WTC11 (cell line): ENCODE measurements at regions not wholly inside any gene's neighbourhood (a gene's known extent, or its start where the extent isn't known, plus 50 kb on each side); places are given as distances from the start of the nearest gene placed in this dataset.

ENCODE experiments used
- ATF1 ChIP-seq: sonication (generic); formaldehyde crosslinking; IDR thresholded peaks from 2 replicates; pipeline ENCODE4 v1.8.1; 2023; ENCODE audit warnings: mild to moderate bottlenecking, moderate library complexity, missing genetic modification reagents
- CREB1 ChIP-seq: sonication (generic); formaldehyde crosslinking; IDR thresholded peaks from 2 replicates; pipeline ENCODE4 v1.8.0; 2023; ENCODE audit warnings: mild to moderate bottlenecking, missing genetic modification reagents
- FOXJ3 ChIP-seq: sonication (generic); formaldehyde crosslinking; IDR thresholded peaks from 2 replicates; pipeline ENCODE4 v1.9.0; 2021; ENCODE audit warnings: missing genetic modification reagents, mild to moderate bottlenecking, borderline replicate concordance
- PRRX2 ChIP-seq: fragments of 250-450 bp; sonication (Bioruptor Pico); IDR thresholded peaks from 2 replicates; pipeline ENCODE4 v1.8.0; 2021; ENCODE audit warnings: mild to moderate bottlenecking
- ZNF423 ChIP-seq: fragments of 250-450 bp; sonication (Bioruptor Pico); IDR thresholded peaks from 2 replicates; pipeline ENCODE4 v2.1.2; 2022; ENCODE audit warnings: mild to moderate bottlenecking, moderate library complexity
- TF ChIP-seq, protein P1 (sequence below): fragments of 200-600 bp; IDR thresholded peaks from 2 replicates; pipeline ENCODE4 v1.8.0; 2022; ENCODE audit warnings: antibody characterized with exemption
- TF ChIP-seq, protein P2 (sequence below): sonication (generic); formaldehyde crosslinking; IDR thresholded peaks from 2 replicates; pipeline ENCODE4 v1.8.0; 2022; ENCODE audit warnings: mild to moderate bottlenecking, missing genetic modification reagents
- TF ChIP-seq, protein P3 (sequence below): sonication (generic); formaldehyde crosslinking; IDR thresholded peaks from 2 replicates; pipeline ENCODE4 v1.8.0; 2022; ENCODE audit warnings: mild to moderate bottlenecking, missing genetic modification reagents
- TF ChIP-seq, protein P4 (sequence below): sonication (generic); formaldehyde crosslinking; IDR thresholded peaks from 2 replicates; pipeline ENCODE4 v1.8.1; 2023; ENCODE audit warnings: mild to moderate bottlenecking, missing genetic modification reagents
- TF ChIP-seq, protein P5 (sequence below): sonication (generic); formaldehyde crosslinking; IDR thresholded peaks from 2 replicates; pipeline ENCODE4 v1.8.1; 2023; ENCODE audit warnings: mild to moderate bottlenecking, missing genetic modification reagents, moderate library complexity
- TF ChIP-seq, protein P6 (sequence below): fragments of 250-450 bp; sonication (Bioruptor Pico); IDR thresholded peaks from 2 replicates; pipeline ENCODE4 v1.9.0; 2021; ENCODE audit warnings: mild to moderate bottlenecking

DNA sequence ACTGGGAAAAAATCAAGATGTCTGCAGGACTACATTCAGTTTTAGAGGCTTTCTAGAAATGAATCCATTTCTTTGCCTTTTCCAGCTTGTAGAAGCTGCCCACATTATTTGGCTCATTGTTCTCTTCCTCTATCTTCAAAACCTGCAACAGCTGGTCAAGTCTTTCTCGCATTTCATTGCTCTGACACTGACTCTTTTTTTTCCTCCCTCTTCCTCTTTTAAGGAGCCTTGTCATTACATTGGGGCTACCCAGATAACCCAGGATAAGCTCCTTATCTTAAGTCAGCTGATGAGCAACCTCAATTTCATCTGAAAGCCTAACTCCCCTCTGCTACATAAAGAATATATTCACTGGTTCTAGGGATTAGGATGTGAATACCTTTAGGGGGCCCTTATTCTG is 53.2 kb upstream of the CEP162 start:
- TF ChIP-seq, protein P1, sequence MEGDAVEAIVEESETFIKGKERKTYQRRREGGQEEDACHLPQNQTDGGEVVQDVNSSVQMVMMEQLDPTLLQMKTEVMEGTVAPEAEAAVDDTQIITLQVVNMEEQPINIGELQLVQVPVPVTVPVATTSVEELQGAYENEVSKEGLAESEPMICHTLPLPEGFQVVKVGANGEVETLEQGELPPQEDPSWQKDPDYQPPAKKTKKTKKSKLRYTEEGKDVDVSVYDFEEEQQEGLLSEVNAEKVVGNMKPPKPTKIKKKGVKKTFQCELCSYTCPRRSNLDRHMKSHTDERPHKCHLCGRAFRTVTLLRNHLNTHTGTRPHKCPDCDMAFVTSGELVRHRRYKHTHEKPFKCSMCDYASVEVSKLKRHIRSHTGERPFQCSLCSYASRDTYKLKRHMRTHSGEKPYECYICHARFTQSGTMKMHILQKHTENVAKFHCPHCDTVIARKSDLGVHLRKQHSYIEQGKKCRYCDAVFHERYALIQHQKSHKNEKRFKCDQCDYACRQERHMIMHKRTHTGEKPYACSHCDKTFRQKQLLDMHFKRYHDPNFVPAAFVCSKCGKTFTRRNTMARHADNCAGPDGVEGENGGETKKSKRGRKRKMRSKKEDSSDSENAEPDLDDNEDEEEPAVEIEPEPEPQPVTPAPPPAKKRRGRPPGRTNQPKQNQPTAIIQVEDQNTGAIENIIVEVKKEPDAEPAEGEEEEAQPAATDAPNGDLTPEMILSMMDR = no peak
- TF ChIP-seq FOXJ3 (CRISPR knock-in tag) = no peak
- TF ChIP-seq, protein P2, sequence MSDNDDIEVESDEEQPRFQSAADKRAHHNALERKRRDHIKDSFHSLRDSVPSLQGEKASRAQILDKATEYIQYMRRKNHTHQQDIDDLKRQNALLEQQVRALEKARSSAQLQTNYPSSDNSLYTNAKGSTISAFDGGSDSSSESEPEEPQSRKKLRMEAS (CRISPR knock-in tag) = no peak
- TF ChIP-seq, protein P3, sequence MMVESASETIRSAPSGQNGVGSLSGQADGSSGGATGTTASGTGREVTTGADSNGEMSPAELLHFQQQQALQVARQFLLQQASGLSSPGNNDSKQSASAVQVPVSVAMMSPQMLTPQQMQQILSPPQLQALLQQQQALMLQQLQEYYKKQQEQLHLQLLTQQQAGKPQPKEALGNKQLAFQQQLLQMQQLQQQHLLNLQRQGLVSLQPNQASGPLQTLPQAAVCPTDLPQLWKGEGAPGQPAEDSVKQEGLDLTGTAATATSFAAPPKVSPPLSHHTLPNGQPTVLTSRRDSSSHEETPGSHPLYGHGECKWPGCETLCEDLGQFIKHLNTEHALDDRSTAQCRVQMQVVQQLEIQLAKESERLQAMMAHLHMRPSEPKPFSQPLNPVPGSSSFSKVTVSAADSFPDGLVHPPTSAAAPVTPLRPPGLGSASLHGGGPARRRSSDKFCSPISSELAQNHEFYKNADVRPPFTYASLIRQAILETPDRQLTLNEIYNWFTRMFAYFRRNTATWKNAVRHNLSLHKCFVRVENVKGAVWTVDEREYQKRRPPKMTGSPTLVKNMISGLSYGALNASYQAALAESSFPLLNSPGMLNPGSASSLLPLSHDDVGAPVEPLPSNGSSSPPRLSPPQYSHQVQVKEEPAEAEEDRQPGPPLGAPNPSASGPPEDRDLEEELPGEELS (CRISPR knock-in tag) = no peak
- TF ChIP-seq, protein P4, sequence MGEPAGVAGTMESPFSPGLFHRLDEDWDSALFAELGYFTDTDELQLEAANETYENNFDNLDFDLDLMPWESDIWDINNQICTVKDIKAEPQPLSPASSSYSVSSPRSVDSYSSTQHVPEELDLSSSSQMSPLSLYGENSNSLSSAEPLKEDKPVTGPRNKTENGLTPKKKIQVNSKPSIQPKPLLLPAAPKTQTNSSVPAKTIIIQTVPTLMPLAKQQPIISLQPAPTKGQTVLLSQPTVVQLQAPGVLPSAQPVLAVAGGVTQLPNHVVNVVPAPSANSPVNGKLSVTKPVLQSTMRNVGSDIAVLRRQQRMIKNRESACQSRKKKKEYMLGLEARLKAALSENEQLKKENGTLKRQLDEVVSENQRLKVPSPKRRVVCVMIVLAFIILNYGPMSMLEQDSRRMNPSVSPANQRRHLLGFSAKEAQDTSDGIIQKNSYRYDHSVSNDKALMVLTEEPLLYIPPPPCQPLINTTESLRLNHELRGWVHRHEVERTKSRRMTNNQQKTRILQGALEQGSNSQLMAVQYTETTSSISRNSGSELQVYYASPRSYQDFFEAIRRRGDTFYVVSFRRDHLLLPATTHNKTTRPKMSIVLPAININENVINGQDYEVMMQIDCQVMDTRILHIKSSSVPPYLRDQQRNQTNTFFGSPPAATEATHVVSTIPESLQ (CRISPR knock-in tag) = no peak
- TF ChIP-seq ZNF423 (CRISPR knock-in tag) = no peak
- TF ChIP-seq ATF1 (CRISPR knock-in tag) = no peak
- TF ChIP-seq PRRX2 (CRISPR knock-in tag) = no peak
- TF ChIP-seq, protein P5, sequence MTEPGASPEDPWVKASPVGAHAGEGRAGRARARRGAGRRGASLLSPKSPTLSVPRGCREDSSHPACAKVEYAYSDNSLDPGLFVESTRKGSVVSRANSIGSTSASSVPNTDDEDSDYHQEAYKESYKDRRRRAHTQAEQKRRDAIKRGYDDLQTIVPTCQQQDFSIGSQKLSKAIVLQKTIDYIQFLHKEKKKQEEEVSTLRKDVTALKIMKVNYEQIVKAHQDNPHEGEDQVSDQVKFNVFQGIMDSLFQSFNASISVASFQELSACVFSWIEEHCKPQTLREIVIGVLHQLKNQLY (CRISPR knock-in tag) = no peak
- TF ChIP-seq CREB1 (CRISPR knock-in tag) = no peak
- TF ChIP-seq, protein P6, sequence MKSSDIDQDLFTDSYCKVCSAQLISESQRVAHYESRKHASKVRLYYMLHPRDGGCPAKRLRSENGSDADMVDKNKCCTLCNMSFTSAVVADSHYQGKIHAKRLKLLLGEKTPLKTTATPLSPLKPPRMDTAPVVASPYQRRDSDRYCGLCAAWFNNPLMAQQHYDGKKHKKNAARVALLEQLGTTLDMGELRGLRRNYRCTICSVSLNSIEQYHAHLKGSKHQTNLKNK (CRISPR knock-in tag) = no peak
